Gastroesophageal sphincter (tissue), 3 donors: ENCODE measurements at regions not wholly inside any gene's neighbourhood (a gene's known extent, or its start where the extent isn't known, plus 50 kb on each side); places are given as distances from the start of the nearest gene placed in this dataset.

ENCODE experiments used
- CTCF ChIP-seq, 4 experiments: fragments of 200-600 bp in 2 of 4; fragments of 450-650 bp in 2 of 4; sonication (generic) in 1 of 4; IDR thresholded peaks; one replicate each; pipeline ENCODE4 v1.5.1; 2017 to 2019; ENCODE audit warnings: antibody characterized with exemption in 4 of 4, mild to moderate bottlenecking in 2 of 4, moderate library complexity in 2 of 4
- POLR2A ChIP-seq, 2 donors: fragments of 450-650 bp; IDR thresholded peaks; one replicate each; pipeline ENCODE4 v1.6.1; 2017; ENCODE audit warnings: antibody characterized with exemption in 2 of 2, mild to moderate bottlenecking in 2 of 2, moderate library complexity in 1 of 2

DNA sequence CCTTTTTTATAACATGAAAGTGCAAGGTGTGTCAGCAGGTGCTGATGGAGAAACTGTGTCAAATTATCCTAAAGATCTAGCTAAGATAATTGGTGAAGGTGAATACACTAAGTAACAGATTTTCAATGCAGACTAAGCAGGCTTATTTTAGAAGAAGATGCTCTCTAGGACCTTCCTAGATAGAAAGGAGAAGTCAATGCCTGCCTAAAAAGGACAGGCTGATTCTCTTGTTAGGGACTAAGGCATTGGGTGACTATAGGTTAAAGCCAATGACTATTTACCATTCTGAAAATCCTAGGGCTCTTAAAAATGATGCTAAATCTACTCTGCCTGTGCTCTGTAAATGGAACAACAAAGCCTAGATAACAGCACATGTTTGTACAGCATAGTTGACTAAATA, 1682.4 kb downstream of the MAT2B start:
- TF ChIP-seq POLR2A (IDR thresholded peaks at IDR 0.05) (no peak), CTCF (IDR thresholded peaks at IDR 0.05) (no peak)
